H9 (cell line): ENCODE measurements at regions not wholly inside any gene's neighbourhood (a gene's known extent, or its start where the extent isn't known, plus 50 kb on each side); places are given as distances from the start of the nearest gene placed in this dataset.

ENCODE experiments used
- DNase-seq: peaks from one replicate; pipeline ENCODE4 v3.0.0-alpha.2; 2017
- H2AFZ ChIP-seq: one replicate; pipeline ENCODE4 v1.6.1; 2013; ENCODE audit warnings: mild to moderate bottlenecking, low read length, control low read depth, moderate library complexity
- H2AK5ac ChIP-seq: 2 replicates; pipeline ENCODE4 v1.6.1; 2013; ENCODE audit warnings: low read length, control low read depth, mixed read lengths; ENCODE audit not compliant: insufficient read length
- H2BK120ac ChIP-seq: one replicate; pipeline ENCODE4 v1.6.1; 2013; ENCODE audit warnings: low read depth, mild to moderate bottlenecking, low read length, control low read depth, inconsistent platforms; ENCODE audit not compliant: poor library complexity, severe bottlenecking
- H2BK12ac ChIP-seq: 2 replicates; pipeline ENCODE4 v1.6.1; 2013; ENCODE audit warnings: low read length, control low read depth, mixed read lengths, low read depth; ENCODE audit not compliant: insufficient read length
- H2BK15ac ChIP-seq: 2 replicates; pipeline ENCODE4 v1.6.1; 2013; ENCODE audit warnings: low read depth, low read length, control low read depth
- H2BK20ac ChIP-seq: one replicate; pipeline ENCODE4 v1.6.1; 2013; ENCODE audit warnings: low read depth, mild to moderate bottlenecking, low read length, control low read depth, inconsistent platforms; ENCODE audit not compliant: poor library complexity, severe bottlenecking
- H2BK5ac ChIP-seq: 2 replicates; pipeline ENCODE4 v1.6.1; 2013; ENCODE audit warnings: low read length, control low read depth, mixed read lengths; ENCODE audit not compliant: insufficient read length
- H3K14ac ChIP-seq: 2 replicates; pipeline ENCODE4 v1.6.1; 2013; ENCODE audit warnings: low read length, control low read depth; ENCODE audit not compliant: insufficient read depth
- H3K18ac ChIP-seq: 2 replicates; pipeline ENCODE4 v1.6.1; 2013; ENCODE audit warnings: low read depth, mild to moderate bottlenecking, mixed read lengths, low read length, control low read depth; ENCODE audit not compliant: insufficient read length
- H3K23ac ChIP-seq: 2 replicates; pipeline ENCODE4 v1.6.1; 2013; ENCODE audit warnings: low read length, control low read depth, mixed read lengths, low read depth; ENCODE audit not compliant: insufficient read length
- H3K23me2 ChIP-seq: 2 replicates; pipeline ENCODE4 v1.6.1; 2013; ENCODE audit warnings: low read depth, mild to moderate bottlenecking, mixed read lengths, low read length, control low read depth; ENCODE audit not compliant: insufficient read length, poor library complexity, severe bottlenecking
- H3K27ac ChIP-seq: 2 replicates; pipeline ENCODE4 v1.5.1; 2013; ENCODE audit warnings: low read length, control low read depth, mixed read lengths, low read depth; ENCODE audit not compliant: insufficient read length
- H3K27me3 ChIP-seq: 2 replicates; pipeline ENCODE4 v1.6.1; 2013; ENCODE audit warnings: low read length, control low read depth, inconsistent platforms; ENCODE audit not compliant: insufficient read depth
- H3K4ac ChIP-seq: 2 replicates; pipeline ENCODE4 v1.6.1; 2013; ENCODE audit warnings: low read depth, mild to moderate bottlenecking, control low read depth, inconsistent platforms, low read length, moderate library complexity
- H3K4me1 ChIP-seq: 2 replicates; pipeline ENCODE4 v1.6.1; 2013; ENCODE audit warnings: low read length, control low read depth, inconsistent platforms; ENCODE audit not compliant: insufficient read depth
- H3K4me2 ChIP-seq: 2 replicates; pipeline ENCODE4 v1.6.1; 2013; ENCODE audit warnings: low read length, control low read depth, mixed read lengths; ENCODE audit not compliant: insufficient read length, insufficient read depth
- H3K56ac ChIP-seq: 2 replicates; pipeline ENCODE4 v1.6.1; 2013; ENCODE audit warnings: low read depth, mild to moderate bottlenecking, mixed read lengths, low read length, control low read depth; ENCODE audit not compliant: insufficient read length
- H3K79me1 ChIP-seq: 2 replicates; pipeline ENCODE4 v1.6.1; 2013; ENCODE audit warnings: low read depth, mild to moderate bottlenecking, moderate library complexity, low read length, control low read depth, inconsistent platforms; ENCODE audit not compliant: insufficient read depth, poor library complexity, severe bottlenecking
- H3K79me2 ChIP-seq: 2 replicates; pipeline ENCODE4 v1.6.1; 2013; ENCODE audit warnings: low read length, control low read depth, inconsistent platforms; ENCODE audit not compliant: insufficient read depth
- H3K9ac ChIP-seq: 2 replicates; pipeline ENCODE4 v1.6.1; 2013; ENCODE audit warnings: low read length, control low read depth, mixed read lengths; ENCODE audit not compliant: insufficient read length; ENCODE audit errors: extremely low read depth
- H3K9me3 ChIP-seq: one replicate; pipeline ENCODE4 v1.6.1; 2013; ENCODE audit warnings: low read depth, low read length, inconsistent platforms; ENCODE audit not compliant: control insufficient read depth
- H3T11ph ChIP-seq: one replicate; pipeline ENCODE4 v1.6.1; 2013; ENCODE audit warnings: mild to moderate bottlenecking, low read length, control low read depth, inconsistent platforms
- H4K20me1 ChIP-seq: one replicate; pipeline ENCODE4 v1.6.1; 2013; ENCODE audit not compliant: control insufficient read depth, insufficient read length, insufficient read depth
- H4K5ac ChIP-seq: 2 replicates; pipeline ENCODE4 v1.6.1; 2013; ENCODE audit warnings: low read depth, mild to moderate bottlenecking, mixed read lengths, low read length, control low read depth; ENCODE audit not compliant: insufficient read length
- H4K8ac ChIP-seq: replicated peaks from 2 replicates; pipeline ENCODE4 v1.6.1; 2013; ENCODE audit warnings: low read length, control low read depth, mixed read lengths, low read depth; ENCODE audit not compliant: insufficient read length
- H4K91ac ChIP-seq: 2 replicates; pipeline ENCODE4 v1.6.1; 2013; ENCODE audit warnings: low read depth, mild to moderate bottlenecking, moderate library complexity, mixed read lengths, low read length, control low read depth; ENCODE audit not compliant: insufficient read length
- H3K27ac Mint-ChIP-seq, 3 experiments: 2 replicates in 2 of 3; 3 replicates in 1 of 3; pipeline ENCODE4 v1.8.0; 2020 to 2021; ENCODE audit warnings: mixed read lengths in 3 of 3, mild to moderate bottlenecking in 1 of 3, moderate library complexity in 1 of 3
- H3K27me3 Mint-ChIP-seq: 2 replicates; pipeline ENCODE4 v1.8.0; 2021; ENCODE audit warnings: low read depth, mild to moderate bottlenecking, moderate library complexity, mixed read lengths
- H3K36me3 Mint-ChIP-seq, 3 experiments: 2 replicates in 2 of 3; 3 replicates in 1 of 3; pipeline ENCODE4 v1.8.0; 2020 to 2021; ENCODE audit warnings: low read depth in 3 of 3, mixed read lengths in 3 of 3; ENCODE audit not compliant: insufficient read depth in 1 of 3
- H3K4me1 Mint-ChIP-seq, 2 experiments: 2 replicates each; pipeline ENCODE4 v1.8.0; 2020; ENCODE audit warnings: mixed read lengths in 2 of 2
- H3K4me3 Mint-ChIP-seq, 2 experiments: 2 replicates in 1 of 2; 3 replicates in 1 of 2; pipeline ENCODE4 v1.8.0; 2020 to 2021; ENCODE audit warnings: mild to moderate bottlenecking in 2 of 2, mixed read lengths in 2 of 2, moderate library complexity in 1 of 2
- H3K9me3 Mint-ChIP-seq, 2 experiments: 2 replicates in 1 of 2; 3 replicates in 1 of 2; pipeline ENCODE4 v1.8.0; 2020; ENCODE audit warnings: mild to moderate bottlenecking in 2 of 2, mixed read lengths in 2 of 2, moderate library complexity in 1 of 2
- CTCF ChIP-seq: fragments of 200-600 bp; sonication (generic); conservative IDR thresholded peaks from 3 replicates; pipeline ENCODE4 v1.8.0; 2021; ENCODE audit warnings: antibody characterized with exemption, mild to moderate bottlenecking
- WGBS: extraction: QIAGEN DNeasy Blood & Tissue Kit; methylation state at CpG from one replicate; pipeline ENCODE4 v1.1.7; 2013; ENCODE audit warnings: missing lambda C conversion rate, low lambda C conversion rate, mixed read lengths; ENCODE audit not compliant: insufficient read length; ENCODE audit errors: extremely low coverage; 5-methylcytosine and 5-hydroxymethylcytosine counted together

DNA sequence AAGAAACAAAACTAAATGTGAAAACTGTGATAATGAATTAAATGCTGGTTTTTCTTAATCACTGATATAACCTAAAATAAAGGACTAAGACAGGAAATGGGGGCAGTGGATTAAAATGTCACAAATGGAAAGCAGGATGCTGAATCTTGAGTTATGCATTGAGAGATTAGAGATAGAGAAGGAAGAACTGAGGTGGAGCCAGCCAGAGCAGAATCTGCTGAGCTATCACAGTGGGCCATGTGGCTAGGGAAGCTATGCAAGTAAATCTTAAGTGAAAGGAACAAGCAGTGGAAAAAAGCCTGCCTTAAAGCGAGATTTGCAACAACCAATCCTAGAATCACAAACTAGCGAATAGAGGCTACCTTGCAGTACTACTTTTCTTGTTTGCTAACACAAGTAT lies 188.5 kb upstream of the RASA1 start:
- Histone ChIP-seq H4K8ac (no peak overlapping the region), H3K23me2 (no peaks in the 10 kb centered on the region), H3K4me1 (no peaks in the 10 kb centered on the region), H3K18ac (no peak overlapping the region), H3T11ph (no peak overlapping the region), H3K56ac (no peak overlapping the region), H2BK15ac (no peak overlapping the region), H4K20me1 (no peaks in the 10 kb centered on the region), H3K23ac (no peak overlapping the region), H3K9ac (no peak overlapping the region), H2BK5ac (no peak overlapping the region), H4K5ac (no peak overlapping the region), H2BK12ac (no peak overlapping the region), H3K4ac (no peak overlapping the region), H3K4me2 (no peak overlapping the region), H2BK120ac (no peak overlapping the region), H3K27me3 (peaks cover 2% of the 10 kb centered on the region; the same call in 1 of the 2 replicates), H2AK5ac (no peak overlapping the region), H2BK20ac (no peak overlapping the region), H3K14ac (no peak overlapping the region), H4K91ac (no peak overlapping the region), H3K27ac (no peak overlapping the region), H3K9me3 (no peaks in the 10 kb centered on the region), H3K79me2 (no peaks in the 10 kb centered on the region), H2AFZ (no peak overlapping the region), H3K79me1 (no peaks in the 10 kb centered on the region)
- no peak for DNase-seq
- TF ChIP-seq CTCF, result no peak
- no CpG with 5 or more reads among the region's 2 CpGs for WGBS
- Mint-ChIP-seq H3K4me3 (no peak overlapping the region), H3K27me3 (no peaks in the 10 kb centered on the region), H3K36me3 (peaks cover 0 to 7% (median 6%) of the 10 kb centered on the region in 3 experiments; a peak in 2 of 7 replicates), H3K9me3 (peaks cover 5 to 8% of the 10 kb centered on the region in 2 experiments), H3K4me1 (peaks cover 0 to 4% of the 10 kb centered on the region in 2 experiments; a peak in 2 of 4 replicates), H3K27ac (no peak overlapping the region; a peak in 1 of 7 replicates)
